ENCODE measurements at regions not wholly inside any gene's neighbourhood (a gene's known extent, or its start where the extent isn't known, plus 50 kb on each side); places are given as distances from the start of the nearest gene placed in this dataset.

DNA sequence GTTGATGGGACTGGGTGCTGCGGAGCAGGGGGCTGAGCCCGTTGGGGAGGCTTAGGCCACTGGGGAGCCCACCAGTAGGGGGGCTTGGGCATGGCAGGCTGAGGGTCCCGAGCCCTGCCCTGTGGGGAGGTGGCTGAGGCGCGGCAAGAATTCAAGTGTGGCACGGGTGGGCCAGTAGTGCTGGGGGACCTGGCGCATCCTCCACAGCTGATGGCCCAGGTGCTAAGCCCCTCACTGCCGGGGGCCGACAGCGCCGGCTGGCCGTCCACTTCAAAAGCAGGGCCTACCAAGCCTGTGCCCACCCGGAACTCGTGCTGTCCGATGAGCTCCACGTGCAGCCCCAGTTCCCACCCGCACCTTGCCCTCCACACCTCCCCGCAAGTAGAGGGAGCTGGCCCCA is 917.5 kb downstream of the TAF11L14 start:
- H3K56ac ChIP-seq (replicated peaks; ENCODE audit: insufficient read length, low read depth, low read length) = no peak overlapping the region
- FAIRE-seq (no peak), DNase-seq (ENCODE audit: low read depth in 1 of 2, low spot score in 2 of 2) (no peak)
- H3K4me2 ChIP-seq (ENCODE audit: insufficient read depth in 1 of 2, low read depth in 2 of 2, low read length in 2 of 2) = no peak overlapping the region
- no peak overlapping the region for H3K23ac ChIP-seq (ENCODE audit: insufficient read length)
- no peak overlapping the region for H2AK5ac ChIP-seq (ENCODE audit: low read depth, low read length)
- H2BK20ac ChIP-seq (ENCODE audit: low read length) = no peak overlapping the region
- H3K79me1 ChIP-seq (ENCODE audit: low read depth, low read length) = no peaks in the 10 kb centered on the region
- H2BK15ac ChIP-seq (ENCODE audit: low read length) = no peak overlapping the region
- H3K4me1 ChIP-seq (replicated peaks in 1 of 4; ENCODE audit: control insufficient read depth in 3 of 4, insufficient read depth in 4 of 4, low read length in 3 of 4) = peaks cover 0 to 3% (median 0%) of the 10 kb centered on the region in 4 experiments; a peak in 1 of 7 replicates
- no peak overlapping the region for H3K4ac ChIP-seq (replicated peaks; ENCODE audit: insufficient read length, low read depth, low read length)
- H2AFZ ChIP-seq (ENCODE audit: low read length) = no peak overlapping the region
- no peaks in the 10 kb centered on the region for H3K79me2 ChIP-seq (ENCODE audit: control insufficient read depth in 1 of 2, insufficient read depth in 2 of 2, low read length in 2 of 2)
- H3K23me2 ChIP-seq (ENCODE audit: low read depth, low read length) = no peaks in the 10 kb centered on the region
- no peak overlapping the region for H2BK5ac ChIP-seq (ENCODE audit: low read depth, low read length)
- no peak overlapping the region for H3K4me3 ChIP-seq (ENCODE audit: extremely low read depth in 1 of 4, insufficient read depth in 2 of 4, low read depth in 3 of 4, low read length in 4 of 4)
- H4K20me1 ChIP-seq (replicated peaks in 1 of 2; ENCODE audit: control insufficient read depth in 1 of 2, insufficient read depth in 2 of 2, low read length in 2 of 2) = no peaks in the 10 kb centered on the region
- WGBS, 2 experiments (ENCODE audit: extremely low coverage in 1 of 2, insufficient coverage in 1 of 2, insufficient read length in 1 of 2, insufficient replicate concordance in 2 of 2, low coverage in 1 of 2, low lambda C conversion rate in 2 of 2, missing lambda C conversion rate in 1 of 2) = 86% methylated on average over 6 of the region's 18 CpGs; no CpG with 5 or more reads in 1 of the 2 experiments
- H3K27ac ChIP-seq (ENCODE audit: low read depth, low read length) = no peak overlapping the region
- H3K14ac ChIP-seq (ENCODE audit: insufficient read length) = no peak overlapping the region
- H4K5ac ChIP-seq (ENCODE audit: insufficient read length, low read depth, low read length) = no peak overlapping the region
- no peak overlapping the region for H4K8ac ChIP-seq (ENCODE audit: extremely low read depth, insufficient read depth, low read length)
- no peak overlapping the region for H4K91ac ChIP-seq (replicated peaks; ENCODE audit: insufficient read length, low read length)
- peaks cover 17 to 29% of the 10 kb centered on the region in 2 experiments for H3K9me3 ChIP-seq (ENCODE audit: insufficient read depth in 2 of 2, low read depth in 1 of 2, low read length in 1 of 2)
- peaks cover 0 to 24% (median 12%) of the 10 kb centered on the region in 4 experiments; a peak in 2 of 8 replicates for H3K36me3 ChIP-seq (ENCODE audit: control insufficient read depth in 2 of 4, insufficient read depth in 4 of 4, low read length in 3 of 4)
- H3K27me3 ChIP-seq (replicated peaks in 1 of 4; ENCODE audit: control insufficient read depth in 3 of 4, extremely low read depth in 1 of 4, insufficient read depth in 3 of 4, low read length in 3 of 4) = no peaks in the 10 kb centered on the region
- H3K9ac ChIP-seq (replicated peaks in 1 of 4; ENCODE audit: extremely low read depth in 1 of 4, low read depth in 3 of 4, low read length in 3 of 4) = no peak overlapping the region
- POLR2A ChIA-PET (ENCODE audit: partially characterized antibody) = no interaction called here
- CTCF ChIA-PET (ENCODE audit: partially characterized antibody) = interaction anchor here (0.6 to 1.2 kb wide), 3 partner anchors 11 to 141 kb away, joined by 3 to 4 read pairs (median 3); no protein-coding TSS in a partner anchor
- H3K18ac ChIP-seq (ENCODE audit: extremely low read depth, low read length) = no peak overlapping the region
- no peak overlapping the region for H2BK12ac ChIP-seq (ENCODE audit: low read depth, low read length)
- H2BK120ac ChIP-seq (replicated peaks; ENCODE audit: low read depth, low read length) = no peak overlapping the region
- TF ChIP-seq EGR1 (IDR thresholded peaks at IDR 0.05; ENCODE audit: borderline replicate concordance, low read depth, low read length) = no peak
- no peak for TF ChIP-seq SP1 (IDR thresholded peaks at IDR 0.05; ENCODE audit: low read depth, low read length)
- TF ChIP-seq CBX5 (IDR thresholded peaks at IDR 0.05; ENCODE audit: low read depth, low read length) = no peak
- no peak for TF ChIP-seq RAD21 (IDR thresholded peaks at IDR 0.05 in 1 of 2, conservative IDR thresholded peaks at IDR 0.05 in 1 of 2; ENCODE audit: low read depth in 2 of 2, low read length in 2 of 2)
- no peak for TF ChIP-seq BCL11A (IDR thresholded peaks at IDR 0.05; ENCODE audit: low read depth in 2 of 2, low read length in 2 of 2)
- no peak for TF ChIP-seq SUZ12 (IDR thresholded peaks at IDR 0.05; ENCODE audit: low read length)
- TF ChIP-seq TBP (IDR thresholded peaks at IDR 0.05; ENCODE audit: low read depth, low read length) = no peak
- no peak for TF ChIP-seq POLR2AphosphoS5 (IDR thresholded peaks at IDR 0.05; ENCODE audit: low read depth, low read length)
- no peak for TF ChIP-seq KDM5A (IDR thresholded peaks at IDR 0.05; ENCODE audit: low read length)
- no peak for TF ChIP-seq RBBP5 (IDR thresholded peaks at IDR 0.05; ENCODE audit: borderline replicate concordance, low read depth, low read length)
- no peak for TF ChIP-seq FOSL1 (IDR thresholded peaks at IDR 0.05; ENCODE audit: insufficient read depth, low read depth, low read length)
- TF ChIP-seq, protein P1, sequence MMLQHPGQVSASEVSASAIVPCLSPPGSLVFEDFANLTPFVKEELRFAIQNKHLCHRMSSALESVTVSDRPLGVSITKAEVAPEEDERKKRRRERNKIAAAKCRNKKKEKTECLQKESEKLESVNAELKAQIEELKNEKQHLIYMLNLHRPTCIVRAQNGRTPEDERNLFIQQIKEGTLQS (IDR thresholded peaks at IDR 0.05; ENCODE audit: insufficient read depth, low read depth, low read length) = no peak
- TF ChIP-seq CTBP2 (IDR thresholded peaks at IDR 0.05; ENCODE audit: borderline replicate concordance, insufficient read depth, insufficient read length, low read length) = no peak

Measured in H1 (cell line).